ENCODE measurements at regions not wholly inside any gene's neighbourhood (a gene's known extent, or its start where the extent isn't known, plus 50 kb on each side); places are given as distances from the start of the nearest gene placed in this dataset.
"Not testable (repeated sequence)": the region's sequence is repeated elsewhere in the genome, so short reads cannot be mapped to it uniquely, and the experiment has no call there.

DNA sequence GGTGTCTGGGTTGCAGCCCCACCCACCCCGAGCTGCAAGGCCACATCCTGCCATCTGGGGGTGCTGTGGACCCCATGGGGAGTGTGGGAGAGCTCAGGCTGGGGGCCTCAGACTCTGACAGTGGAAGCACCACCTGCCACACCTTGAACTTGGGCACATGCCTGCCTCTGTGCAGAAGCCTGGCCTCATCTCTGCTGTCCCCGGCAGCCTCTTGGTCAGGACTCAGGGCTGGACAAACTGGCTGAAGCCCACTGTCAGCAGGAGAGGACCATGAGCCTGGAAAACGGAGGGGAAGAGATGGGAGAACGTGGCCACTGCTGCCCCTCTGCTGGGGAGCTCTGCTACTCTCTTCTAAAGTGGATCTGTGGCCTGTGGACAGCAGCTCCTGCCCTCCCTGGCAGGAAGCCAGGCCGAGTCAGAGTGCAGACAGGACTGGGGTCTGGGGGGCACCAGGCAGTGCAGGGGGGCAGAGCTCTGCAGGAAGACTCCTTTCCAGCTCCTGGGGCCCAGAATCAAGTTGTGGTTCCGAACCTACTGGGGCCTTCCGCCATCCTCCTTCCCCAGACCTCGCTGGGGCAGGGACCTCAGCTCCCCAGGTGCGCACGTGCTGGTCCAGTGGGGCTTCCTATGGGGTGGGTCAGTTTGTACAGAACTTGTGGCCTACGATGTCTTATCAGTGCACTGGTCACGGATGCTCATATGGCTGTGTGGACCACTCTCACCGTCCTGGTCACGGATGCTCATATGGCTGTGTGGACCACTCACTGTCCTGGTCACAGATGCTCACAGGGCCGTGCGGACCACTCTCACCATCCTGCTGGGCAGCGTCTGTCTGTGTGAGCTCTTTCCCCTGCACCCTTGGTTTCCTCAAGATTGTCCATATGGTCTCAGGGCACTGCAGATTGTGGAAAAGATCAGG lies 207.7 kb downstream of the LAT start:
- TF ChIP-seq POLR2AphosphoS5 (IDR thresholded peaks at IDR 0.05; ENCODE audit: borderline replicate concordance, low read depth, low read length) (no peak), EZH2 (IDR thresholded peaks at IDR 0.05) (no peak), FOXP2 (optimal IDR thresholded peaks at IDR 0.05; ENCODE audit: control extremely low read depth, extremely low read length, insufficient read depth) (no peak)
- no peaks in the 10 kb centered on the region for H3K9me3 ChIP-seq (ENCODE audit: low read depth, low read length)
- no peak for DNase-seq (ENCODE audit: low read depth, low spot score)
- H3K27ac ChIP-seq: no peak overlapping the region
- H3K4me3 ChIP-seq: no peak overlapping the region
- no peaks in the 10 kb centered on the region for H3K36me3 ChIP-seq (ENCODE audit: insufficient read depth, low read length)
- H3K9ac ChIP-seq (ENCODE audit: insufficient read length): no peak overlapping the region

DNA sequence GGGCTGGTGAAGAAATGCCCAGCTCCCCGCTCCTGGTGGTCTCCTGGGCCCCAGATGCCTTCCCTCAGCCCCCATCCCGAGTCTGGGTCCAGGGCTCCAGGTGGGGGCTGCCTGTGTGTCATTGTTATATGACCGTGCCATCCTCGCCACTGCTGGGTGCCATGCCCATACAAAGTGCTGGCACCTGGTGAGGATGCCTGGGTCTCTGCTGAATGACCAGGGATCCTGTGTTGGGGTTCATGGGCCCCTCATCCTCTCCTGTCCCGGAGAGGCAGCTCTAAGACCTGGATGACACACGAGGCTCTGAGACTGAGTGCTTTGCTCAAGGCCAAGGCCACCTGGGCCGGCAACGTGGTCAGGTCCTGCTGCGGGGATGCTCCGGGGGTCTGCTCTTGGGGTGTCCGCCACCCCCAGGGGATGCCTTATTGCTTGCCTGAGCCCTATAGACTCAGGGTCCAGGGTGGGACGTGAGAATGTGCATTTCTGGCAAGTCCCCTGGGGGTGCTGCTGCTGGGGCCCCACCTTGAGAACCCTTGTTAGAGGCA lies 206.9 kb downstream of the LAT start:
- not testable (repeated sequence) for H3K4me3 ChIP-seq; H3K27ac ChIP-seq; H3K36me3 ChIP-seq (ENCODE audit: insufficient read depth, low read length); H3K9me3 ChIP-seq (ENCODE audit: low read depth, low read length); H3K9ac ChIP-seq (ENCODE audit: insufficient read length); DNase-seq (ENCODE audit: low read depth, low spot score)

DNA sequence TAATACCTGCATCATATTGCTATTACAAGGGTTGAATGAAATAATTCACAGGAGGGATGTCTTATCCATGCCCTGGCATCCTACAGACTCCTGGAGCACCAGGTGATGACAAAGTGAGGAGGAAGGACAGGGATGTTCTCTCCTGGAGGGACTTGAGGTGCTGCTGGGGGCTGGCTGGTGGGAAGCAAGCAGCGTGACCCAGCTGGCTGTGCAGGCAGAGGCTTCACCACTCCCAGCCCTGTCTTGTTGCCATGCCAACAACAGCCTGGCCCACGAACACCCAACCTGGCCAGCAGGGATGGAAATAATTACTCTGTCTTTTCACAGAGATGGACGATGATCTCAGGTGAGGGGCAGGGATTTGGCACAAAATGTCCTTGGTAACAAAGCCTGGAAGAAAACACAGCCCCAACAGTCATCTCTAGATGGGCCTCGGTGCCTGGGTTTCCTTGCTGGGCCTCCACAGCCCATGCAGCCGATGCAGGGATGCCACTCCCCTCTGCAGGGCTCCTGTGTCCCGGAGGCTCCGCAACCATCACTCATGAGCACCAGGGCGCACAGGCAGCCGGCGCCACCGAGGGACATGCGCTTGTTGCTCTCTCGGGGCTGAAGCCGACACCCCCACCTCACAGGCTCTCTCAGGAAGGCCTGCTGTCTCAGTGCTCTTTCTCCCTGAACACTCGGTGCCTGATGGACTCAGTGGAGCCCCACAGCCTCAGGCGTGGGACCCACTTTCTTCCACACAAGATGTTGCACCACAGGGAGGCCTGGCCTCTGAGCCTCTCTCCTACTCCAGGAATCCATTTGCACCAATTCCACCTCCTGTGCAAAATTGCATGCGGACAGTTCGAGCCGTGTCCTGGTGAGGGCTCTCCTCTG lies 205.9 kb downstream of the LAT start:
- H3K36me3 ChIP-seq (ENCODE audit: insufficient read depth, low read length); DNase-seq (ENCODE audit: low read depth, low spot score); H3K9me3 ChIP-seq (ENCODE audit: low read depth, low read length); H3K9ac ChIP-seq (ENCODE audit: insufficient read length); H3K4me3 ChIP-seq; H3K27ac ChIP-seq: not testable (repeated sequence)

DNA sequence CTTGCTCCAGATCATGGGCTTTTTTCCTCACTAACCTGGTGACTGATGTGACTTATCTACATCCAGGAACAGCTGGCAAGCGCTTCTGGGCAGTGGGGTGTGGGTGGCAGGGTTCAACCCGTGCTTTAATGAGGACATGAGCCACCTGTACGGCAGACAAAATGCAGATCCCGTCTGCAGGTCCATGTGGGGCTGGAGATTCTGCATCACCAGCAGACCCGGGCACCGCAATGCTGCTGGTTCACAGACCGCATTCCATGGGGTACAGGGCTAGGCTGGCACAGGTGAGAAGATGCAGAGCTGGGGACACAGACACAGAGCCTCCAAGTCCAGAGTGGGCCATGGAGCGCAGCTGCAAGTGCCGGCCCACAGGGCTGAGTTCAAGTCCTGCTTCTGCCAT lies 204.0 kb downstream of the LAT start:
- not testable (repeated sequence) for H3K36me3 ChIP-seq (ENCODE audit: insufficient read depth, low read length); H3K9ac ChIP-seq (ENCODE audit: insufficient read length)

DNA sequence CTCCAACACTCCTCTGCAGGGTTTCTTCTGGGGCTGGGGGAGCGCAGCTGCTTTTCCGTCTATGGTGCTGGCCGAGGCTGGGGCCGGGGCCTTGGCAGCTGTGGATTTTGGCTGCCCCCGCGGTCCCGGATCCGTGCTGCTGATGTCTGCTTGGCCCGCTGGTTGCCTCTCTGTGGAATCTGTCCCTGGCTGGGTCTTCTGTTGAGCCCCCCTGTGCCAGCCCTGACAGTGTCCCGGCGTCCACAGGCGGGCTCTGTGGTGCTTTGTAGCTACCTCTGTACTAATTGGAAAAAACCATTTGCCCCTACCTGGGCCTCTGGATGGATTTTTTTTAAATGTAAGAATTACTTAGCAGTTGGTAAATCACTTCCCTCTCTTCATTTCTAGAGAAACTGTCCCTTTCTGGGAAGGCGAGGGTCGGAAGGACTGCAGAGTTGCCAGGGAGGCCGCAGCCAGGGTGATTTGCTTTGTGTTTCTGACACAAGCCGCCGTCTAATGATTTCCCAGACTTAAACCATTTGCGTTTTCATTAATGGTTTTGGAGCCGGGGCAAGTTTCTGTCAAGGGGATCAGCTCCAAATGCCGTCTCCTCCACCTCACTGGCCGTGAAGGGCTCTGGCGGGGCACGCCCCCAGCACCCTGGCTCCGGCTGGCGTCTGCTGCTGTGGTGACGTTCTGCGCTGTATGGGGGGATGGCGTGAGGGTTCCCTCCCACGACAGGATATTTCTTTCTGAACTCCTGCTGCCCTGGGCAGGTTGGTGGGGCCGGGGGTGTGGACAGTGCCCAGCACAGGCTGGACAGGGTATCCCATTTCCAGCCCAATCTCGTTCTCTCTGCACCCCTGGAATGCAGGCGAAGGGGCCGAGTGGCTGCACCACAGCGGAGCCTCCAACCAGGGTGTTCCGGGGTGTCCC lies 201.7 kb downstream of the LAT start:
- H3K9ac ChIP-seq (ENCODE audit: insufficient read length); DNase-seq (ENCODE audit: low read depth, low spot score); H3K36me3 ChIP-seq (ENCODE audit: insufficient read depth, low read length); H3K9me3 ChIP-seq (ENCODE audit: low read depth, low read length); H3K4me3 ChIP-seq; H3K27ac ChIP-seq: not testable (repeated sequence)

More for the DNA sequence above, 204.0 kb downstream of the LAT start:
- H3K4me3 ChIP-seq; H3K27ac ChIP-seq; DNase-seq (ENCODE audit: low read depth, low spot score); H3K9me3 ChIP-seq (ENCODE audit: low read depth, low read length): not testable (repeated sequence)

DNA sequence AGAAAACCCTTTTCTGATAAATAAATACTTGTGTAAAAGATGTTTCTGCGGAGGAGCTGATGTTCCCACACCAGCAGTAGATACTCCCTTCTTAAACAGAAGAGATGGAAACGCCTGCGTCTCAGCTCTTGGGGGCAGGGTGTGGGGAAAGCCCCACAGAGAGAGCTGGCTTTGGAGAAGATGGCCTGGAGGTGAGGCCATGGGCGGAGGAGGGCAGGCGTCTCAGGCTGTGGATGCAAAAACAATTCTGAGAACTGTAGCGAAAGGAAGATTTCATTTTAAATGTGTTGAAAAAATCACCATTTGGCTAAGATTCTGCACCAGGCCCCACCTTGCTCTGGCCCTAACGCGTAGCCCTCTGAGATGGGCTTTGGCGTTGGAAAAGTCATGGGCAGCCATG lies 201.0 kb downstream of the LAT start:
- H3K4me3 ChIP-seq; H3K27ac ChIP-seq; H3K36me3 ChIP-seq (ENCODE audit: insufficient read depth, low read length); H3K9ac ChIP-seq (ENCODE audit: insufficient read length); H3K9me3 ChIP-seq (ENCODE audit: low read depth, low read length); DNase-seq (ENCODE audit: low read depth, low spot score): not testable (repeated sequence)

DNA sequence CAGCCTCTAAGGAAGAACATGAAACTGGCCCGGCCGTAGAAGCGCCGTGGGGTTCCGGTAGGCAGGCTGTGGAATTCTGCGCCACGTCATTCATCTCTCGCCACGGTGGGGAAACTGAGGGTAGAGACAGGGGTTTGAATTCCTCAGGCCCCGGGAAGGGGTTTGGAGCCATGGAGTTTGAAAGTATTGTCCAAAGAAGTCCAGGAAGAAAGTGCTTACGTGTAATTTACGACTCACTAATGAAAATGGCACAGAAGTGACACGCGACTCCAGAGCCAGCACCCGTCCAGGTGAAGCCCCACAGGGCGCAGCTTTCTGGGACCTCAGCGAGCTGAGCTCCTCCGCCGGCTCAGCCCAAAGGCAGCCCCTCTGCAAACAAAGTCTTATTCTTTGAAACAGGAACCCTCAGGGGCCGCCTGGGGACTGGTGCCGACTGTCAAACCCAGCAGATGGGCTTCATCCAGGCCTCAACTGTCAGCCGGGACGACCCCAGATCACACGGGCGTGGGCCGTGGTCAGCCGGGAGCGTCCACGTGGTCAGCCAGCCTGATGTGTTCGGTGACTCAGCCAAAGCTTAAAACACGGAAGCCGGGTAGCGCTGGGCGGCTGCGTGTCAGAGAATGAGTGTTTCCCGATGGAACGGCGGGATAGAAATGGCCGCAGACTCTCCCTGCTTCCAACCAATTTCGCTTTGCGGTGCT lies 200.0 kb downstream of the LAT start:
- not testable (repeated sequence) for H3K9ac ChIP-seq (ENCODE audit: insufficient read length); H3K36me3 ChIP-seq (ENCODE audit: insufficient read depth, low read length); DNase-seq (ENCODE audit: low read depth, low spot score); H3K9me3 ChIP-seq (ENCODE audit: low read depth, low read length); H3K4me3 ChIP-seq; H3K27ac ChIP-seq

DNA sequence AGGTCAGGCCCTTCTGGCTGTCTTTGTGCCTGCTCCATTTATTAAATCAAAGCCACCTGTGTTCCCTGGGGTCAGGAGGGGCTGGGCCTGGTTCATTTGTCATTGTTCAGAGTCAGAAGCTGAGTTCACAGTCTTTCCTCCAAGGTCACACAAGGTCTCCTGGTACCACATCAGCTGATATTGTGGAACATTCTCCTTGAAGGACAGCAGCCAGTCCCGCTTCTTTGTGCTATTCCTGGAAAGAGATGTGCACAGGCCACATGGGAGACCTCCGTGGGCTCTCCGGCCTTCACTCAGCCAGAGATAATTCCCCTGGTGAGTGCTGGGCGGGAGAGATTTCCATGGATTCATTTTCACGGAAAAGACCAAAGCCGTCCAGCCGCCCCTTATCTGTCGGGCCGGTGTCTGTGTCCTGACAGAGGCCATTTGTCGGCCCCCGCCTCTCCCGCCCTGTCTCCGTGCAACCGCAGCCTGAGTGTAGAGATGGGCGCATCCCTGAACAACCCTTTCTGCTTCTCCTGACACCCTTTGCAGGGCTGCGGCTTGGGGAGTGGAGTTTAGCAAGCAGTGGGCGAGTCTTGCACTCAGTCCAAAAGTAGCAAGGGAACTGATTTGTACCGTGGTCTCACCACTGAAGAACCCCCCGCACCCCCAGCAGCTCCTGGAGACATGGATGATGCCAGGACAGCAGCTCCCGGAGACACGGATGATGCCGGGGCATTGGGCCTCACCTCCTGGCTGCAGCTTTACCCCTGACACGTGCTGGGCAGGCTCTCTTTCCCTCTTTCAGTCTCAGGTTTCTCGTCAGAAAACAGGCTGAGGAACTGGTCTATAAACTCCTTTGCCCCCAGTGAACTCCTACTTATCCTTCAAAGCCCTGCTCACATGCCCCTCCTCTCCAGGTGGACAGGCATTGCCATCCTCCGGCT lies 198.4 kb downstream of the LAT start:
- H3K27ac ChIP-seq; DNase-seq (ENCODE audit: low read depth, low spot score); H3K4me3 ChIP-seq; H3K9ac ChIP-seq (ENCODE audit: insufficient read length); H3K36me3 ChIP-seq (ENCODE audit: insufficient read depth, low read length); H3K9me3 ChIP-seq (ENCODE audit: low read depth, low read length): not testable (repeated sequence)
